Right atrium auricular region (tissue), 2 donors: ENCODE measurements at regions not wholly inside any gene's neighbourhood (a gene's known extent, or its start where the extent isn't known, plus 50 kb on each side); places are given as distances from the start of the nearest gene placed in this dataset.

Experiments used
- DNase-seq: peaks from one replicate; pipeline ENCODE4 v3.0.0-alpha.2; 2019; ENCODE audit warnings: low spot score
- H3K27ac ChIP-seq, 2 donors: fragments of 200-600 bp; sonication (generic); 1 replicate in 1 of 2; 2 replicates in 1 of 2; pipeline ENCODE4 v1.5.1; 2016 to 2019
- H3K27me3 ChIP-seq, 2 donors: fragments of 200-600 bp; sonication (generic); one replicate each; pipeline versions ENCODE4 v1.5.1 to v1.6.0; 2017 to 2019
- H3K36me3 ChIP-seq: fragments of 200-600 bp; sonication (generic); one replicate; pipeline ENCODE4 v1.5.1; 2016
- H3K4me1 ChIP-seq, 2 donors: fragments of 200-600 bp; sonication (generic); one replicate each; pipeline versions ENCODE4 v1.5.1 to v1.6.0; 2017 to 2019
- H3K4me3 ChIP-seq, 2 donors: fragments of 200-600 bp; sonication (generic); 1 replicate in 1 of 2; 2 replicates in 1 of 2; pipeline ENCODE4 v1.5.1; 2017 to 2019; ENCODE audit warnings: mild to moderate bottlenecking in 1 of 2, moderate library complexity in 1 of 2
- H3K9me3 ChIP-seq, 2 donors: fragments of 200-600 bp; sonication (generic); one replicate each; pipeline ENCODE4 v1.5.1; 2019
- CTCF ChIP-seq, 2 donors: fragments of 200-600 bp; sonication (generic); IDR thresholded peaks; one replicate each; pipeline ENCODE4 v1.5.1; 2019; ENCODE audit warnings: antibody characterized with exemption in 2 of 2

GRCh38 chr3:56883828-56884227 is 82.1 kb upstream of the ARHGEF3 start:
- H3K36me3 ChIP-seq: no peaks in the 10 kb centered on the region
- no peak for TF ChIP-seq CTCF (IDR thresholded peaks at IDR 0.05)
- no peak for DNase-seq

GRCh38 chr3:56882896-56883295 is 81.1 kb upstream of the ARHGEF3 start:
- H3K9me3 ChIP-seq: no peaks in the 10 kb centered on the region
- H3K36me3 ChIP-seq: no peaks in the 10 kb centered on the region
- peaks cover 0 to 13% of the 10 kb centered on the region in 2 donors for H3K4me1 ChIP-seq
- DNase-seq: no peak
- H3K27me3 ChIP-seq: no peaks in the 10 kb centered on the region
- TF ChIP-seq CTCF (IDR thresholded peaks at IDR 0.05): no peak
- no peak overlapping the region for H3K4me3 ChIP-seq
- no peak overlapping the region for H3K27ac ChIP-seq

More at GRCh38 chr3:56883828-56884227, 82.1 kb upstream of the ARHGEF3 start:
- Histone ChIP-seq H3K4me3 (no peak overlapping the region), H3K4me1 (peaks cover 0 to 13% of the 10 kb centered on the region in 2 donors), H3K27me3 (no peaks in the 10 kb centered on the region), H3K27ac (no peak overlapping the region), H3K9me3 (no peaks in the 10 kb centered on the region)

GRCh38 chr3:56881841-56882240 is 80.1 kb upstream of the ARHGEF3 start:
- Histone ChIP-seq H3K4me1 (peaks cover 0 to 18% of the 10 kb centered on the region in 2 donors), H3K27ac (no peak overlapping the region), H3K4me3 (no peak overlapping the region), H3K27me3 (no peaks in the 10 kb centered on the region), H3K36me3 (no peaks in the 10 kb centered on the region), H3K9me3 (no peaks in the 10 kb centered on the region)
- TF ChIP-seq CTCF (IDR thresholded peaks at IDR 0.05): no peak
- no peak for DNase-seq

GRCh38 chr3:56880720-56881575 is 79.2 kb upstream of the ARHGEF3 start:
- Histone ChIP-seq H3K4me1 (peaks cover 0 to 18% of the 10 kb centered on the region in 2 donors), H3K9me3 (no peaks in the 10 kb centered on the region), H3K27me3 (no peaks in the 10 kb centered on the region), H3K36me3 (no peaks in the 10 kb centered on the region), H3K27ac (no peak overlapping the region), H3K4me3 (no peak overlapping the region)
- no peak for DNase-seq
- TF ChIP-seq CTCF (IDR thresholded peaks at IDR 0.05): no peak

GRCh38 chr3:56879436-56880215 is 77.9 kb upstream of the ARHGEF3 start:
- H3K27ac ChIP-seq: no peak overlapping the region
- no peak for TF ChIP-seq CTCF (IDR thresholded peaks at IDR 0.05)
- H3K9me3 ChIP-seq: no peaks in the 10 kb centered on the region
- H3K4me3 ChIP-seq: no peak overlapping the region
- DNase-seq: no peak
- no peaks in the 10 kb centered on the region for H3K27me3 ChIP-seq
- H3K36me3 ChIP-seq: no peaks in the 10 kb centered on the region
- H3K4me1 ChIP-seq: peaks cover 0 to 20% of the 10 kb centered on the region in 2 donors
